T-helper 1 cell treated with Interleukin-12 subunit alpha and Interleukin-12 subunit beta and Interleukin-4 antibody, amounts not matched to agents 30 μg/mL and 1 μg/mL, for 36 hours (primary cell): ENCODE measurements at regions not wholly inside any gene's neighbourhood (a gene's known extent, or its start where the extent isn't known, plus 50 kb on each side); places are given as distances from the start of the nearest gene placed in this dataset.

Experiments
- H3K27ac Mint-ChIP-seq: one replicate; pipeline ENCODE4 v1.8.0; 2021; ENCODE audit warnings: mild to moderate bottlenecking, mixed read lengths
- H3K27me3 Mint-ChIP-seq: one replicate; pipeline ENCODE4 v1.8.0; 2021; ENCODE audit warnings: low read depth, mixed read lengths
- H3K36me3 Mint-ChIP-seq: one replicate; pipeline ENCODE4 v1.8.0; 2021; ENCODE audit warnings: low read depth, mixed read lengths
- H3K4me1 Mint-ChIP-seq: one replicate; pipeline ENCODE4 v1.8.0; 2021; ENCODE audit warnings: low read depth, mixed read lengths
- H3K4me3 Mint-ChIP-seq: one replicate; pipeline ENCODE4 v1.8.0; 2021; ENCODE audit warnings: mild to moderate bottlenecking, moderate library complexity, mixed read lengths
- H3K9me3 Mint-ChIP-seq: one replicate; pipeline ENCODE4 v1.8.0; 2021; ENCODE audit warnings: mixed read lengths

DNA sequence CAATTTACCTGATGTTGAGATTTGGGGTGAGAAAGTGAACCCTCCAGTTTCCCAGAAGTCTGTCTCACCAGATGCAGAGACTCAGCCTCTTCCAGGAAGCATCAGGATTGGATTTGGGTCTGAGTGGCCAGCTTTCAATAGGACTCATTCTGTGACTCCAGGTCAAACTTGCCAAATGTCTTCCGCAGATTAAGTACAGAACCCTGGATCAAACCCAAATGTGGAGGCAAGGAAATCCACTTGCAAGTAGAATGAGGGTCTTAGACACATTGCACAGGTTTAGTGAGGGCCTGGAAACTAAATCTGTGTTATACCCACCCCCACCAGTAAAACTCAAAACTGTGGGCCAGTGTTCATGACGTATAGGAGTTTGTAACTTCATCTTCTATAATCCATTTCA is 372.2 kb upstream of the MGMT start:
- Mint-ChIP-seq H3K9me3 (no peaks in the 10 kb centered on the region), H3K36me3 (no peaks in the 10 kb centered on the region), H3K27ac (no peak overlapping the region), H3K4me3 (no peak overlapping the region), H3K4me1 (no peaks in the 10 kb centered on the region), H3K27me3 (no peaks in the 10 kb centered on the region)

DNA sequence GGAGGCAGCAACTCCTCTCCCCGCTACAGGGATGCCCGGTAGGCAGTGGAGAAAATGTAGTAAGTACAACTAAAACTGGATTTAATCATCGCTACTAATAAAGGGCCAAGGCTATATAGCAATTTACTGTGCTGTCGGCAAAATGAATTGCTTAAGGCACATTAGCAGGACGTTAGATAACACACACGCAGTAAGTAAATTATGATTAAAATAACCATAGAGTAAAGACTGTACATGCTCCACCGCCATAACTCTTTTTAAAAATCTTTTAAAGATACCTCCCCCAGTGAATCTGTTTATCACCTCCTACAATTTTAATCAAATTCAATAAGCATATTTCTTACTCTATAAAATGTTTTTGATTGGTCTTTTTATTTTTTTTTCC is 371.4 kb upstream of the MGMT start:
- H3K27me3 Mint-ChIP-seq, result no peaks in the 10 kb centered on the region
- no peak overlapping the region for H3K27ac Mint-ChIP-seq
- H3K4me3 Mint-ChIP-seq, result no peak overlapping the region
- no peaks in the 10 kb centered on the region for H3K4me1 Mint-ChIP-seq
- no peaks in the 10 kb centered on the region for H3K9me3 Mint-ChIP-seq
- no peaks in the 10 kb centered on the region for H3K36me3 Mint-ChIP-seq

DNA sequence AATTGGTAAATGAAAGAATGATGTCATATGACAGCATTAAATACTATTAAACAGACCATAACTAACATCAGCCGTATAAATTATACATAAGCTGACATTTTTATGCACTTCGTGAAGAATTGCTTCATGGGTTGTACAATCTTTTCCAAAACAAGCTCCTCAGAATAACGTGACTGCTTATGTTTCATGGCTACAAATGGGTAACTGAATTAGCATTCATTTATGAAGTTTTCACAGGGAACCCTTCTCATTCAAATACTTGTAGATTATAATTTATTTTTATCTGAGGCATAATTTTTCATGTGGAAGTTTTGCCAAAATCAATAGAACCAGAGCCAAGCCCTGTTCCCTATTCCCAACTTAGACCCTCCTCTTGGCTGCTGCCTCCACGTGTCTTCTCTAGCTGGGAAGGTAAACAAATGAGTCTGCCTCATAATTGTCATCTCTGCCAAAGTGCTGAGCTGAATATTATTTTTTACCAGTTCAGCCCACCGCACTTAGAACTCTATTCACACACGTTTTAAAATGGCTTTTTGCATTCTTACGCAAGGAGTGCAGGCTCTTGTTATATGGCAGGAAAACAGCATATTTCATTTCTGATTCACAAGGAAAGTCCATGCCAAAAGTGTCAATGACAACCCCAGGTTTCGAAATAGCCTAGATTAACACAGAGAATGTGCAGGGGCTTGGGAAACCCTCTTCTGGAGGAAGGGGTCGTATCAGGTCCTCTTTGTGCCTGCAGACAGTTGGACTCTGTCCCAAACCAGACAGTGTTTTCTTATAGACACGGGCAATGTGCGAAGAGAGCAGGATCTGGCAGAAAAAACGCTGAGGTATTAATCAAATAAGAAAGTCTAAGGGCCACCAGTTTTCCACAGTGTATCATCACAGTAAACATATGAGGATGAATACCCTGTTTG is 370.7 kb upstream of the MGMT start:
- no peaks in the 10 kb centered on the region for H3K4me1 Mint-ChIP-seq
- H3K27ac Mint-ChIP-seq, result no peak overlapping the region
- no peaks in the 10 kb centered on the region for H3K36me3 Mint-ChIP-seq
- no peak overlapping the region for H3K4me3 Mint-ChIP-seq
- no peaks in the 10 kb centered on the region for H3K27me3 Mint-ChIP-seq
- H3K9me3 Mint-ChIP-seq, result no peaks in the 10 kb centered on the region

DNA sequence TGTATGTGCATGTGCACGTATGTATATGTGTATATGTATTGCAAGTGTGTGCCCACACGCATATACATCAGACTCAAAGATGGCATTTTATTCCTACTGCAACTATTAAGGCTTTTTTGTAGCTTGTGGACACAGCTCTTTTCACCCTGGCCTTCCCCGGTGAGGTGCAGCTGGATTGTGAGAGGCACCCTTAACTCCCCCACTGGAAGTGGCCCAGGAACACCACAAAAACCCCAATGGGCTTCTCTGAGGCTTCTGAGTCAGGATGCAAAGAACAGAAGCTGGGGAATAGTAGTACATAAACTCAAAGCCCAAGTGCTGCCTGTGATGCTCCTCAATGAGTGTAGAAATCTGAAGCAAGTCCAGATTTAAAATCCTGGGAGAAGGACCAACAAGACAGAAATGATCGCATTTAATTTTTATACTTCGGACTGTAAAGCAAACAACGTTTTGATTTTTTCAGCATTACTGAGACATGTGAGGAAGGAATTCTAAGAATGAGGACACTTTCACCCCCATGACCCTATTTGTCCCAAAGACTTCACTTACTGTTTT is 369.2 kb upstream of the MGMT start:
- Mint-ChIP-seq H3K27me3 (no peaks in the 10 kb centered on the region), H3K36me3 (no peaks in the 10 kb centered on the region), H3K27ac (no peak overlapping the region), H3K4me1 (peaks cover 5% of the 10 kb centered on the region), H3K9me3 (no peaks in the 10 kb centered on the region), H3K4me3 (no peak overlapping the region)

DNA sequence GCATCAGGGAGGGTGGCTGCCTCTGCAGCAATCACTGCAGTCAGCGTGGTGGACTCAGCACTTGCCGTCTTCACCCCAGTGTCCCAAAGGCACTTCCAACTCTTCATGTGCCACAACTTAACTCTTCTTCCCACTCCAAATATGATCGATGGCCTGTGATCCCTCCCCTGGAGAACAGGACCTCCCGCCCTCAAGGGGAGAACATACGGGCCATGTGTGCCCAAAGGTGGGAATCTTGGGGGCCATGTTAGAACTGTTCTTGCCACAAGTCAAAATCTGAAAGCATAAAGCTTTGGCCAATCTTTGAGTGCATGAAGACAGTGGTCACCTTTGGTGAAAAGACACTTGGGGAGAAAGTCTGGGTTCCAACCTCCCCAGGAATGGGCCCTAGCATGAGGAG is 368.5 kb upstream of the MGMT start:
- H3K4me3 Mint-ChIP-seq, result no peak overlapping the region
- no peaks in the 10 kb centered on the region for H3K27me3 Mint-ChIP-seq

DNA sequence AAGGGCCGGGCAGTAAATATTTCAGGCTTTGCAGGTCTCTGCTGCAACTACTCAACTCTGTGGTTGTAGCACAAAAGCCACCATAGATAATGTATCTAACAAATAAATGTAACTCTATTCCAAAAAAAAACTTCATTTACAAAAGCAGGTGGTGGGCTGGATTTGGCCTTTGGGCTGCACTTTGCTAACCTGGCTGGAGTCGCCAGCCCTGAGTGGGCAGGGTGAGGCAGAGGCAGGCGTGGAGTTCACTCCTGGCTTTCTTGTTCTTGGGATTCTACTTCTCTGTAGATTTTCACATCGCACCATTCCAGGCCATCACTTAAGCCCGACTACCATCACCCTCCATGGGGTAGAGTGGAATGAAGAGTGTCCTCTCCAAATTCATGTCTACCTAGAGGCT is 367.6 kb upstream of the MGMT start:
- no peaks in the 10 kb centered on the region for H3K36me3 Mint-ChIP-seq
- no peak overlapping the region for H3K4me3 Mint-ChIP-seq
- no peak overlapping the region for H3K27ac Mint-ChIP-seq
- H3K4me1 Mint-ChIP-seq, result peaks cover 5% of the 10 kb centered on the region
- H3K27me3 Mint-ChIP-seq, result no peaks in the 10 kb centered on the region
- no peaks in the 10 kb centered on the region for H3K9me3 Mint-ChIP-seq

More for the DNA sequence above, 368.5 kb upstream of the MGMT start:
- Mint-ChIP-seq H3K4me1 (peaks cover 5% of the 10 kb centered on the region), H3K36me3 (no peaks in the 10 kb centered on the region), H3K27ac (no peak overlapping the region), H3K9me3 (no peaks in the 10 kb centered on the region)

DNA sequence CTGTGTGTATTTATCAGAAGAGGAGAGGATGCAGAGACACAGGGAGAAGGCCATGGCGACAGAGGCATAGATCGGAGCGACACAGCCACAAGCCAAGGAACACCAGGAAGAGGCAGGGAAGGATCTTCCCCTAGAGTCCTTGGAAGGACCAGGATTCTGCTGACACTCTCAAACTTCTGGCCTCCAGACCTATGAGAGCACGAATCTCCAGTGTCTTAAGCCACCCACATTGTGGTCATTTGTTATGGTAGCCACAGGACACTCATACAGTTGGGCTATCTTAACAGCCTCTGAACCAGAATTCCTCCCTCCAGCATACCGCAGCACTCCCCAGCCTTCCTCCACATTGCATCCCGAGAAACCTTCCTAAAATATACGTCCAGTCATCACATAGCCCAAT is 367.0 kb upstream of the MGMT start:
- Mint-ChIP-seq H3K4me1 (peaks cover 6% of the 10 kb centered on the region), H3K27ac (no peak overlapping the region), H3K36me3 (no peaks in the 10 kb centered on the region), H3K9me3 (no peaks in the 10 kb centered on the region), H3K4me3 (no peak overlapping the region), H3K27me3 (no peaks in the 10 kb centered on the region)

DNA sequence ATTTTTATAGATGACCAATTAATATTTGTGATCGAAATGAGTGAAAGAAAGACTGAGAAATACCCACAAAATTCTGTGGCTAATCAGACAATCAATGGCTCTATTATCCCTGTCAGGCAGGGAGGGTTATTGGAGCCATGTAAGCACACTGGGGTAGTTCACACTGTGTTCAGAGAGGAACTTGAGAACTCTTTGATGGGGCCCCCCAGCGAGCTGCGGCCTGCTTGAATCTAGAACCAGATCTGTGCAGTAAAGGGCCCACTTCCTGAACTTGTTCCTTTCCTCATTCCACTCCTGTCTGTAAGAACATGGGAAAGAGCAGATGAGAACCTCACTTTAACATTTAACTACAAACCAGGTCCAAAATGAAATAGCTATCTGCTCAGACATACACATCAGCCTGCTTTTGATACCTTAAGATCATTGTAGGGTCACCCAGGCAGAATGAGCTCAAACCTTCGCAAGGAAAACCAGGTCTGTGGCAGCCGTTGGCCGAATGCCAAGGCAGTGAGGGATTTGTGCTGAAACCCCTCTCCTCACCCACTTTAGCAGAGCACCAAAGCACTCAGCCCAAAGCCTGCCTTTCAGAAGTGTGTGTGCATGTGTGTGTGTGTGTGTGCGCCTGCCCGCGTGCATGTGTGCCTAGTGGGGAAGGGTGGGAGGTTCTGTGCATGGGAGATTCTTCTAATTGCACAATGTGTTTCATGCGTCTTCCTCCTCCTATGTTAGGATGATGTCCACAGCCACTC is 365.6 kb upstream of the MGMT start:
- Mint-ChIP-seq H3K27me3 (no peaks in the 10 kb centered on the region), H3K36me3 (no peaks in the 10 kb centered on the region), H3K9me3 (no peaks in the 10 kb centered on the region), H3K4me3 (no peak overlapping the region), H3K27ac (no peak overlapping the region), H3K4me1 (peaks cover 10% of the 10 kb centered on the region)

DNA sequence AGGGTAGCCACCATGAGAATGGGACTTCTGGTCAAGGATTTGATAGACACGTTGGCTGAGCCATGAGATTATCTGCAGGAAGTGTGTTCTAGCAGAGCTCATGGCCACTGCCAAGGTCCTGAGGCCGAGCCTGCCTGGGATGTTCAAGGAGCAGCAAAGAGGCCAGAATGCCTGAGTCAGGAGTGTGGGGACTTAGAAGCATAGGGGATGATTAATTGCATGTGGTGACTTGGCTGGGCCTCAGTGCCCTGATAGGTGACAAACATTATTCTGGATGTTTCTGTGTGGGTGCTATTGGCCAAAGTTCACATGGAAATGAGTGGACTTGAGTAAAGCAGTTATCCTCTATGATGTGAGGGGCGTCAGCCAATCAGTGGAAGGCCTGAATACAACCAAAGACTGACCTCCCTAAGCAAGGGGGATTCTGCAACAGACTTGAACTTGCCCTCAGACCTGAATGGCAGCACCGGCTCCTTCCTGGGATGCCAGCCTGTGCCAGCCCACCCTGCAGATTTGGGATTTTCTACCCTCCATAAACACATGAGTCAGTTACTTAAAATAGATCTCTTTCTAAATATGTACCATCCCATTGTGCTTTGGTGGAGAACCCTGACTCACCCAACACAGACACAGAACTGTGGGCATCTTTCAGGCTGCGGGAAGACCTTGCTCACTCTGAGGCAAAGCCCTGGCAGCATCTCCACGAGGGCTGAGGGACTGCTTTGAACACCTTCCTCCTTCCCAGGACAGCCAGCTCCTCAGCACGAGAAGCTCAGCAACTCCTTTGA is 363.9 kb upstream of the MGMT start:
- Mint-ChIP-seq H3K36me3 (no peaks in the 10 kb centered on the region), H3K4me1 (peaks cover 10% of the 10 kb centered on the region), H3K9me3 (no peaks in the 10 kb centered on the region), H3K27ac (no peak overlapping the region), H3K4me3 (no peak overlapping the region), H3K27me3 (no peaks in the 10 kb centered on the region)

DNA sequence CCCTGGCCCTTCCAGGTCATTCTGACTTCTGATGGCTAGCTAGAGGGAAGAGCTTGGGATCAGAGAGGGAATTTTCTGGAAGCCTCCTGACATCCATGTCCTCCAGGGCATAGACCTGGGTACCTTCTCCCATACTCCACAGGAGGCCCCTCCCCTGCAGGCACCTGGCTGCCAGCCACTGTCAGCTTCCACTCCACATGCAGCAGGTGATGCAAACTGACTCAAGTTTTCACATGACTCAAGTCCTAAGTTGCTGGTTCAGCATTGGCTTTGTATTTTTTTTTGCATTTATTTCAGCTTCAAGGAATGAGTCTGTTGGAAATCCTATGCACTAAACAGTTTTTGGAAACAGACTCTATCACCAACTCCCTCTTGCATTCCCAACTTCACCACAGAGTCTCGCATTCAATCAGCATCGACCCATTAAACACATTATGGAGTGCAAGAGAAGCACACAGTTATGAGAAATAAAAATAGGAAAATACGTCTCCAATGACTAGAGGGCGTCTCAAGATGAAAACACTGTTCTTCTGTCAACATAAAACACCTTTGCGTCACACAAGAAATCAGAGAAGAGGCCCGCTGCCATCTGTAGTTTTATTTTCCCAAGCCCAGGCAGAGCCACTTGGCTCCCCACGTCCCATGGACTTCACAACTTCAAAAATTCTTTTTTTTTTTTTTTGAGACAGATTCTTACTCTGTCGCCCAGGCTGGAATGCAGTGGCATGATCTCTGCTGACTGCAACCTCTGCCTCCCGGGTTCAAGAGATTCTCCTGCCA is 362.6 kb upstream of the MGMT start:
- Mint-ChIP-seq H3K4me1 (peaks cover 10% of the 10 kb centered on the region), H3K4me3 (no peak overlapping the region), H3K27ac (no peak overlapping the region)

DNA sequence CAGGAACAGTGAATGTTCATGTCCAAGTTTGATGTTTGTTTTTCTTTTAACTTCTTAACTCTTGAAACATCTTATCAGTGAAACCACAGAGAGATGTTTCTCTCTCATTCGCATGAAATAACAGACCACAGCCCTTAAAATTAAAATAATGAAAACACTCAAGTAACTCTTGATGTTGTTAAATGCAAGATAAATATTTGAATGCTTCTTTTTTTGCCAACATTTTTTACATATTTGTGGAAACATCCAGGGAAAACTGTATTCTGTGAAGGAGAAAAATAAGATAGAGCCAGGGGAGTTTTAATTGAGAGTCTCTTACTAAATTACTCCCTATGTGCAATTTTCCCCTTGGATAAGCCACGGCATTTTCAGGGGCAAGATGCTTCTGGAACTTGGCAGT is 361.8 kb upstream of the MGMT start:
- Mint-ChIP-seq H3K4me3 (no peak overlapping the region), H3K27me3 (no peaks in the 10 kb centered on the region), H3K4me1 (peaks cover 10% of the 10 kb centered on the region), H3K9me3 (no peaks in the 10 kb centered on the region), H3K36me3 (no peaks in the 10 kb centered on the region), H3K27ac (no peak overlapping the region)

More for the DNA sequence above, 362.6 kb upstream of the MGMT start:
- H3K9me3 Mint-ChIP-seq, result no peaks in the 10 kb centered on the region
- H3K27me3 Mint-ChIP-seq, result no peaks in the 10 kb centered on the region
- H3K36me3 Mint-ChIP-seq, result no peaks in the 10 kb centered on the region

DNA sequence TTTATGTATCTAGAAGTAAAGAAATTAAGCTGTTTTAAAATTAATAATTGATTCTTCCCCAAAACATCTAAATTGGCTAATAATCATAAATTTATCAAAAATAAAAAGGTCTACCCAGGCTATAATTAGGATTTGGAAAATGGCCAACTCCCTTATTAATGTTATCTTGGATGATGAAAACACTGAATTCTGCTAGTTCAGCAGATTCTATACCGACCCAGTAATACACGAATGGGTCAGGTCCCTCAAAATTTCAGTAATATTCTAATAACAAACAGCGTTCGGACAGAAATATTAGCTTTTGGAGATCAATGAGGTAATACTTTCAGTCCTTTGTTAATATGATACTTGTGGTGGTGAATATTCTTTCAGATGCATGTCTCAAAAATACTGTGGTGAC is 360.7 kb upstream of the MGMT start:
- no peaks in the 10 kb centered on the region for H3K36me3 Mint-ChIP-seq
- H3K4me3 Mint-ChIP-seq, result no peak overlapping the region
- peaks cover 10% of the 10 kb centered on the region for H3K4me1 Mint-ChIP-seq
- H3K27ac Mint-ChIP-seq, result no peak overlapping the region
- H3K9me3 Mint-ChIP-seq, result no peaks in the 10 kb centered on the region
- no peaks in the 10 kb centered on the region for H3K27me3 Mint-ChIP-seq

DNA sequence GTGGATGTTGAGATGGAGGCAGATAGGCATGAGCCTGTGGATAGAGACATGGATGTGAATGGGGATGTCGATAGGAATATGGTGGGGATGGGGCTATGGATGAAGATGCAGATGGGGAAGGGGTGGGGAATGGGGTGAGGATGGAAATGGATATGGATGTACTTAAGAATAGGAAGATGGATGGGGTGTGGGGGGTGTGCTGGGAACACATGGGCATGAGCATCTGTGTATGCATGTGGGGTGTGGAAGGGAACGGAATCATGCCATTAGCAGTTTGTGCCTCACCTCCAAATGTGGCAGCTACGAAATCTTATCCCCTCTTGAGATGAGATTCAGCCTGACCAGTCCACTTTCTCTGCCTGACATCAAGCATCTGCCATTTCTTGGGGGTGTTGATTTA is 359.5 kb upstream of the MGMT start:
- H3K27me3 Mint-ChIP-seq, result no peaks in the 10 kb centered on the region
- no peaks in the 10 kb centered on the region for H3K9me3 Mint-ChIP-seq
- H3K36me3 Mint-ChIP-seq, result no peaks in the 10 kb centered on the region
- H3K27ac Mint-ChIP-seq, result no peak overlapping the region
- H3K4me1 Mint-ChIP-seq, result peaks cover 4% of the 10 kb centered on the region
- no peak overlapping the region for H3K4me3 Mint-ChIP-seq

DNA sequence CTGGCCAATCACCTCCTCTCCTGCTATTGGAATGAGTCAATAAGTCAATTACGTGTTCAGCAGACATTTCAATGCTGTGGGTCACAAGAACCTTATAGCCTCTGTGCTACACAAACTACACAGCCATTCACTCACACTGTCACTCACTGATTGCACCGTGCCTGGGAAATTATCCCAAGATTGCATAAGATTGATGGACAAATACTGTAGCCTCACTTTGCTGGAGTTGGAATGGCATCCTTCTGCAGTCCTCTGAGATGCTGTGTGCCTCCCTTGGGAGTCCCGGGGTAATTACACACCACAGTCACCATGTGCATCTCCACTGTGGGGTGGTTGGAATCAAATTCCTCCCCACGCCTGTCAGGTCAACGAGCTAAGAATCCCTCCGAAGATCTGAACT is 358.7 kb upstream of the MGMT start:
- H3K4me1 Mint-ChIP-seq, result peaks cover 4% of the 10 kb centered on the region
- H3K4me3 Mint-ChIP-seq, result no peak overlapping the region
- H3K36me3 Mint-ChIP-seq, result no peaks in the 10 kb centered on the region
- H3K27me3 Mint-ChIP-seq, result no peaks in the 10 kb centered on the region
- no peaks in the 10 kb centered on the region for H3K9me3 Mint-ChIP-seq
- no peak overlapping the region for H3K27ac Mint-ChIP-seq
